ENCODE measurements at regions not wholly inside any gene's neighbourhood (a gene's known extent, or its start where the extent isn't known, plus 50 kb on each side); places are given as distances from the start of the nearest gene placed in this dataset.
"Not testable (repeated sequence)": the region's sequence is repeated elsewhere in the genome, so short reads cannot be mapped to it uniquely, and the experiment has no call there.

- TF ChIP-seq CTCF, POLR2A (IDR thresholded peaks at IDR 0.05): not testable (repeated sequence)
Observed at GRCh38 chr16:33655756-33656155, 196.3 kb downstream of the TP53TG3F start.

Data from testis (tissue), 2 donors.